ENCODE measurements at regions not wholly inside any gene's neighbourhood (a gene's known extent, or its start where the extent isn't known, plus 50 kb on each side); places are given as distances from the start of the nearest gene placed in this dataset.
"Not testable (repeated sequence)": the region's sequence is repeated elsewhere in the genome, so short reads cannot be mapped to it uniquely, and the experiment has no call there.

DNA sequence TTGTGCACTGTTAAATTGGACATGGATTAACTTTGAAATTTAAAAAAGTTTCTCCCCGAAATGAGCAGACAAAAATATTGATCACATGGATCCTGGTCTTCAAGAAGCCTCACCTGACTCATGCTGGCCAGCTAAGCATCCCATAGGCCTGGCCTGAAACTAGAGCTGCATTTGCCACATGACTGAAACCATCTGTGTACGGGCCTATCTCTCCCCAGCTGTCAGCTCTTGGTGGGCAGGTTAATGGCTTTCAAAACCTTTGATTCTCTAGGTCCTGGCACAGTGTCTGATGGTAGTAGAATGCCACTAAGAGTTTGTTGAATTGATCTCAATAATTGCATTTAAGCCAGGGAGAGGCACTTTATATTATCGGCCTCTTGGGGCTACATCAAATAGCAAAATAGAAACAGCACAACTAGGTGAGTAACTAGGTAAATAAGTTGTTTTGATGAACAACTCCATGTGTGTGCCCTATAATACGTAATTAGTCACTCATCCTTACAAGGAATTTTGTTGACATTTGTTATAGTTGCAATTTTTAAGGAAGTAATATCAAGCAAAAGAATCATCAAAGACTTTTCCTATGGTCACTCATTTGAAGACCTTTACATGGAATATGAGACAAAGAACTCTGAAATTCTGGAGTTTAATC is 251.1 kb downstream of the SP3 start:
- DNase-seq (ENCODE audit: low read depth in 2 of 3, low spot score in 2 of 3) = no peak

DNA sequence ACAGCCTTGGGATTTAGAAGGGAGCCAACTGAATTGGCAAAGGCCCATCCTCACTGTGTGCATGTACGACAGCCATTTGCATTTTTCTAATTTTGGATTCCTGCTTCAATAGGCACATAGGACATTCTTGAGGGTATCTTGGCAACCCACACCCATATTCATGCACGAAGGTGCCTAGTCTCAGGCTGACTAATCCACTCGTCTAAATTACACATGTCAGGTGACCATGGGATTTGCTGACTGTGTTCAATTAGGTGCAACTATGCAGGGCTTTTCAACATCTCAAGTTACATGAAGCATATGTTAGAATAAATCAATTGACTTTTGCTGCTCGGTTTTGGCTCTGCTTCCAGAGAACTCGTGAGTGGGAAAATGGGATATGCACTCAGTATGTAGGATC is 249.7 kb downstream of the SP3 start:
- no peak for DNase-seq (ENCODE audit: low read depth in 2 of 3, low spot score in 2 of 3)

DNA sequence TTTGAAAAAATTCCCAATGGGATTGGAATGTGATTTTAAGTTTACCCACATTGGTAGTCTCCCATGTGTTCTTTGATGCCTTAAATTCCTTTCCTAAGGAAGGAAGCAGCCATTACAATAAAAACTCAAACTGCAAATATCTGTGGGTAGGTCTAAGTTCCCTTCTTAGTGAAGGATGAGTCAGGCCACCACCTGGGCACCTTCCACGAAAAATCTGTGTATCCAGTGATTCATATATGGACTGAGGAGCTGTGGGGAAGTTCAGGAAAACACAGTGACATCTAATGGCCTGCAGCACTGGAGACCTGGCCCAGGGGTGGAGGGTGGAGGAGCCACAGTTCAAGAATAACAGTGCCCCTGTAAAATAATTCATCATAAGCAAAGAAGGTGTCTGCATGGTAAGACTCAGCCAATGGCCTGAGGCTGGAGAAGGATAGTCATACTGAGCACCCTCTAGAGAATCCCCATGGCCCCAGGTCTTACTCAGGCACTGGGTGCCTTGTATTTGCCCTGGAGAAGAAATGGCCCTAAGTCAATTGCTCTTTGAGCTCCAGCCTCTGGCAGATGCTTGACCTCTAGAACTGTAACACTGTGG is 248.6 kb downstream of the SP3 start:
- no peak for DNase-seq (ENCODE audit: low read depth in 2 of 3, low spot score in 2 of 3)

DNA sequence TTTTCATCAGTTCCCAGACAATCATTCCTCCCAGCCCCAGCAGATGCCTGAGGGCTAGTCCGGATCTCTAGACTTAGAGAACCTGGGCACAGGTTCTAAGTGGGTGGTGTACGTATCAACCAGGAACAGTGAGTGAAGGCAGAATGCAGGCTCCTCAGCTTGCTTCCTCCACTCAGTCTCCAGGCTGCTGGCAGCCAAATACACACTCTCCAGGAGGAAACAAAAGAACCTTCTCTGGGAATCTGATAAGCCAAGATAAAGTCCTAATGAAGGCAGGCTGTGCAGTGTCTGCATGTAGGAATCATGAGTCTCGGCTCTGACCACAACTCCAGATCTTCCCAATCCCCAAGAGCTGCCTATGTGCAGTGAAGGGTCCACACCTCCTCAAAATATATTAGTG is 245.7 kb downstream of the SP3 start:
- no peak for DNase-seq (ENCODE audit: low read depth in 2 of 3, low spot score in 2 of 3)

DNA sequence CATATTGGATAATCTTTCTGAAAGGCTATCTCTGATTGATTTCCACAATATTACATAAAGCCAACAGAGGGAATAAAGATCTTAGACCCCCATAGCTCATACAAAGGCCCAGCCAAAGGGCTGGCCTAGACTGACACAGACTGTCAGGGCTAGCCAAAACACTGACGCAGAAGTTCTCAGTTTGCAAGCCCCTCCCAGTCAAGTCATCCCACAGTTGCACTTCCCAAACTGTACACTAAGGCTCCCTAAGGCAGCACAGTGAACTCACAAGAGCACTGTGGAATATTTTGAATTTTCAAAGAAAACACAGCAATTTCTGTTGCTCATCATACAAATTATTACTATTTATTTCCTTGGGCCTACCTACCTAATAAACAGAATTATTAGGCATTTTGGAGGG is 244.9 kb downstream of the SP3 start:
- DNase-seq (ENCODE audit: low read depth in 2 of 3, low spot score in 2 of 3) = no peak

DNA sequence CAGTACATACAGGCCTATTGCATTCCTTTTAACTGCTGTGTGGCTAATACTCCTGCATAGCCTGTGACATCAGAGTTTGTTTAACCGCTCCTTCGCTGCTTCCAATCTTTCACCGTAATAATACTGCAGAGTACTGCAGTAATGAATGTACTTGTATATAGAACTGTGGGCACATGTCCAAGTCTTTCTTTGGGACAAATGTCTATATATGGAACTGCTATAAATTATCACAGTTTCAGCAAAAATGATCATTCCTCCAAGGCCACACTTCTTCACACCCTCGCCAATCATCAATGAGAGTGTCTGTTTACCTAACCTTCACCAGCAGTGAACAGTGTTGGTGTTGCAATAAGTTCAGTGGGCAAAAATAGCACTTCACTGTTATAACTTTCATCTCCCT is 230.4 kb downstream of the SP3 start:
- DNase-seq (ENCODE audit: low read depth in 2 of 3, low spot score in 2 of 3) = no peak

DNA sequence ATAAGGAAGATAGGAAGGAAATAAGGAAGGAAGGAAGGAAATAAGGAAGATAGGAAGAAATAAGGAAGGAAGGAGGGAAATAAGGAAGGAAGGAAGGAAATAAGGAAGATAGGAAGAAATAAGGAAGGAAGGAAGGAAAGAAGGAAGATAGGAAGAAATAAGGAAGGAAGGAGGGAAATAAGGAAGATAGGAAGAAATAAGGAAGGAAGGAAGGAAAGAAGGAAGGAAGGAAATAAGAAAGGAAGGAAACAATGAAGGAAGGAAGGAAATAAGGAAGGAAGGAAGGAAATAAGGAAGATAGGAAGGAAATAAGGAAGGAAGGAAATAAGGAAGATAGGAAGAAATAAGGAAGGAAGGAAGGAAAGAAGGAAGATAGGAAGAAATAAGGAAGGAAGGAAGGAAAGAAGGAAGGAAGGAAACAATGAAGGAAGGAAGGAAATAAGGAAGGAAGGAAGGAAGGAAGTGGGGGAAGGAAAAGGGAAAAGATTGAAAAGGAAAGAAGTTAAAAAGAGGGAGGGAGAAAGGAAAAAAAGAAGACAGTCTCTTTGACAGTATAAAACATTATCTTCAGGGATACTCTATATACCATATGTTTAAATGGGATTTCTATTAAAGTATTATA is 227.1 kb downstream of the SP3 start:
- DNase-seq (ENCODE audit: low read depth in 2 of 3, low spot score in 2 of 3) = not testable (repeated sequence)

DNA sequence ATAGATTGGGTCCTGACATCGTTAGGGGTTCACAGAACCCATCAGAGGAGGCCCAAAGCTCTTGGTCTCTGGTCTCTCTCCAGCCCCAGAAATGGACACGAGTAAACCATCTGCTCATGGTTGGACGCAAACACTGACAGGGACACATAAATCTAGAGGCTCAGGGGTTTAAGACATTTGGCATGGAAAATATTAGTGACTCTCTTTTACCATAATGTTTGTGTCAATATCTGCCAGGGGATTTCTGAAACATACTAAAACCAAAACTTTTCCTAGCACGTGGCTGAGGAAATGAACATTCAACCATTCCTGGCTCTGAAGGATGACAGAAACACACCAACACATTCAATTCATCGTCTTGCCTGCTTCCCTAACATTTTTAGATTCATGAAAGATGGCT is 226.2 kb downstream of the SP3 start:
- no peak for DNase-seq (ENCODE audit: low read depth in 2 of 3, low spot score in 2 of 3)

DNA sequence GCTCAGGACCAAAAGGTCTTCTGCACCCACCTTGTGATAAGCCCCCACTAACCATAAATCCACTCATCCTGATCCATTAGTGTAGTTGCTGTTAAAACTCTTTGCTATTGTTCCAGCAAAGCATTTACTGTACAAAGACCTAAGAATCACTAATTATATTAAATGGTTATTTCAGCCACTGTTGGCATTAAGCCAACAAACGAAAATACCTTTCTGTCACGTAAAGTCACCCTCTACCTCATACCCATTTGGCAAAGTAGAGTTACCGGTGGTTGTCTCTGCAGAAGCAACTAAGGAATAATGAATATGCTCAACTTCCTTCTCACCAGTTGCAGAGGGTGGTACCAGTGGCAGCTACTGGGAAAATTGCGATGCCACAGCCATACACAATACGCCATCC is 224.5 kb downstream of the SP3 start:
- no peak for DNase-seq (ENCODE audit: low read depth in 2 of 3, low spot score in 2 of 3)

DNA sequence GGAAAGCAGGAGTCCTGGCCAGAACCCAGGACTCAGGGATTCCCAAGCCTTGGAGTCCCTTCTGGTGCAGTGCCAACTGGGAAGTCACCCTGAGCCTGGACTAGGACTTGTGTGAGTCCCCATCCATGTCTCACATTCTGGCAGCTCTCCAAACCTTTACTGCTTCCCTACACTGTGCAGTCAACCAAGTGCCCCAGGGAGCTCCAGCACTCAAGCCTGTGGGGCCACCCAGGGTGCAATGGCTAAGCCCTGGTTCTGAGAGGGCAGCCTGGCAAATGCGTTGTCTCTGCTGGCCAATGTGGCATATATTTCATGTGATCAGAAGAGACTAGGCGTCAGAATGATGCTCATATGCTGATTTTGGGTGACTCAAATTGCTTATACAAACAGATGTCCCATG is 223.4 kb downstream of the SP3 start:
- no peak for DNase-seq (ENCODE audit: low read depth in 2 of 3, low spot score in 2 of 3)

DNA sequence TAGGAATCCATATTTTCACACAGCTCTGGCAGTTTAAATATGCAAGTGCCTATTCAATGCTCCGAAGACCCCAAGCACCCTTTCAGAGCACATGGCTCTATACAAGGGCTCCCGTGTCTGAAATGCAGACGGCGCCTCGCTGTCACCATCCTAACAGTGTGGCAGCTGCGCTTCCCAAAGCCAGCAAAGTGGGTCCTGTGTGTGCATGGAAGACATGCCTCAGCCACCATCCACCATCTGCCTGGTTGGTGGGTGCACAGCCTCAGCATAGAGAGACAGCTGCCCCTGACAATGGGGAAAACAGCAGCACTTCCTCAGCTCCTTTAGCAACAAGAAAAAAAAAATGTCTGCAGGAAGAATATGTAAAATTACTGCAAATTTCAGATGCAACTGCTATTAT is 218.1 kb downstream of the SP3 start:
- no peak for DNase-seq (ENCODE audit: low read depth in 2 of 3, low spot score in 2 of 3)

DNA sequence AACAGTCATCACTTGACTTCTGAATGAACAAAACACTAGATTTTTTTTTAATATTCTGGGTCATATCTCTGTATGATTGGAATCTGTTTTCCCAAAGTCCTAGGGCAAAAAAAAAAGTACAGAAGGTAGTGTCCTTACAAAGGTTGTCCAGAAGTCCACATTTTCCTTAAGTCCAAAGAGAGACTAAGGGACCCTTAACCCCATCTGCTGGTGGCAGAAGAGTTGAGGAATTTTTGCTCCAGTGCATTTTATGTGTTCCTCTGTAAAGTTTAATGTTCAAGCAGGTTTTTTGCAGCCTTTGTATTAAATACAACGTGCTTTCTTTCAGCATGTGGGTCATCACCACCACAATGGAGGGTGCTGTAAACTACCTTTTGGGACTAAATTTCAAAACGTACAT is 215.9 kb downstream of the SP3 start:
- DNase-seq (ENCODE audit: low read depth in 2 of 3, low spot score in 2 of 3) = no peak

DNA sequence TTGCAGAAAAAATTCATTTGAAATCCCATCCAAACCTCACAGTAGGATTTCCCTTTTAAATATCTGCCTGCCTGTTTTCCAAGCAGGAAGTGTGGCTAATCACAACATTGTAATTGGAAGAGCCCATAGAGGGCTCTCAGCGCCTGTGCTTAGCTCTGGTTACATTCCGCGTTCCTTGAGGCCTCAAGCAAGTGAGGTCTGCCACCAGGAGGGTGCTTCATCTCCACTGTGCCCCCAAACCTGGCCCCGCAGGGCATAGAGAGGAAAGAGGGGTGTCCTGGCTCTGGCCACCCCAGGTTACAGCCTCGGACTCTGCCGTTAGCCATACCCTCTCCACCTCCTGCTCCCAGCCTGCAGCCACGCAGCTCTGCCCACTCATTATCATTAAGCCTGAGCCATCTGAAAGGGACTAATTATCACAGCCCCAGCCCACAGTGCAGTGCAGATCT is 214.8 kb downstream of the SP3 start:
- DNase-seq (ENCODE audit: low read depth in 2 of 3, low spot score in 2 of 3) = no peak

DNA sequence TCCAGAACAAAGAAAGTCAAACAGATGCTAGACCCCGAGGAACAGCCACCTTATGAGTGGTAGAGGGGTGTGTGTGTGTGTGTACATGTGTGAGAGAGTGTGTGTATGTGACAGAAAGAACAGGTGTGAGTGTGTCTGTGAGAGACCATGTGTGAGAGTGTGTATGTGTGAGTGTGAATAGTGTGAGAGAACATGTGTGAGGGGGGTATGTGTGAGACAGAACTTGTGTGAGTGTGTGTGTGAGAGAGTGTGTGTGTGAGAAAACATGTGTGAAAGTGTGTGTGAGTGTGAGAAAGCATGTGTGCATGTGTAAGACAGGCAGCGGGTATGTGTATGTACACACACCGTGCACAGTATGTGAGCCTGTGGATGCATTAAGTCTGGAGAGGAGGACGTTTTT is 214.3 kb downstream of the SP3 start:
- no peak for DNase-seq (ENCODE audit: low read depth in 2 of 3, low spot score in 2 of 3)

DNA sequence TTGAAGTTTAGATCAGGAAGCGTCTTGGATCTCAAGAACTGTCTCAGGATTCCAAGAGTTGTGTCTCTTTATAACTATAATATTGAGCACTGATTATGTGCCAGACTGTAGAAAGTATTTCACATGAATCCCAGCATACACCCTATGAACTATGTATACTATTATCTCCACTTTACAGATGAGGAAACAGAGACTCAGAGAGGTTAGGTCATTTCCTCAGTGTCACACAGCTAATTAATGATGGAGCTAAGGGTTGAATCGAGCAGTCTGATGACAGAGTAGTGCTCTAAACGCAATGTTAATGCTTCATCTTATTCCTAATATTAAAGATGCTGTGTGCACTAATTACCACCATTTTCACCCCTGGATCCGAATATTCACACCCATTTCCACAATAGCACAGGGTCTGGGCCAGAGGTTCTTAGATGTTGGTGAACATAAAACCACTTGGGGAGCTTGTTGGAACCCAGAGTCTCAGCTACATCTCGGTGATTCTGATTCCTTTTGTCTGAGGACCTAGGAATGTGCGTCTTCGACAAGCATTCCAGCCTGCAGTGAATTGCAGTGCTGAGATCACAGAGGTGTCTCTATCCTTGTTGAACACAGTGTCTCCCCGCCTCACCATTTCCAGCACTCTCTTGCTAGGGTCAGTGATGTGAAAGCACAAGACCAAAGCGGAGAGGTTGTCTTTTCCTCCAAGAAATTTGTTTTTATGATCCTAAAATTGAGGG is 213.8 kb downstream of the SP3 start:
- no peak for DNase-seq (ENCODE audit: low read depth in 2 of 3, low spot score in 2 of 3)

DNA sequence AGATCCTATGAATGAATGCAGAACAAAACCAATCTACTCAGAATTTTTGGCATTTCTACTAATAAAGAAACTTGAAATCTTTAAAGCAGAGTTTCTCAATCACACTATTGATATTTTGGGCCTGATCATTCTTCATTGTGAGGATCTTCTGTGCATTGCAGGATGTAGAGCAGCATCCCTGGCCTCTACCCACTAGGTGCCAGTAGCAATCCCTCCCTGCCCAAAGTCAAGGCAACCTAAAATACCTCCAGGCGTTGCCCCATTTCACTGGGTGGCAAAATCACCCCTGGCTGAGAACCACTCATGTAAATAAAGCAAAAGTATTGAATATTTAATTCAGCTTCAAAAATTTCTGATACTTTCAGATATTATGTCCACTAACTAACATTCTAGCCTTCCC is 213.0 kb downstream of the SP3 start:
- no peak for DNase-seq (ENCODE audit: low read depth in 2 of 3, low spot score in 2 of 3)

DNA sequence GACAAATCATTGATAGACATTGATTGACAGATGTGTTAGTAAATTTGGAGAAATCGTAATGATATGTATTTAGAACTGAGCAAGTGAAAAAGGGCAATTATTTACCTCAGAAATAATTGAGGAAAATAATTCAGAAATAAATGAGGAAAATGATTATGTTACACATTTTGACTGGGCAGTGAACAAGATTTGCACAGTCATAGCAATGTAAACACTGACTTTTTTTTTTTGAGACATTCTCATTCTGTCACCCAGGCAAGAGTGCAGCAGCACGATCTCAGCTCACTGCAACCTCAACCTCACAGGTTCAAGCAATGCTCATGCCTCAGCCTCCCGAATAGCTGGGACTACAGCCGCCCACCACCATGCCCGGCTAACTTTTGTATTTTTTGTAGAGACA is 211.7 kb downstream of the SP3 start:
- no peak for DNase-seq (ENCODE audit: low read depth in 2 of 3, low spot score in 2 of 3)

DNA sequence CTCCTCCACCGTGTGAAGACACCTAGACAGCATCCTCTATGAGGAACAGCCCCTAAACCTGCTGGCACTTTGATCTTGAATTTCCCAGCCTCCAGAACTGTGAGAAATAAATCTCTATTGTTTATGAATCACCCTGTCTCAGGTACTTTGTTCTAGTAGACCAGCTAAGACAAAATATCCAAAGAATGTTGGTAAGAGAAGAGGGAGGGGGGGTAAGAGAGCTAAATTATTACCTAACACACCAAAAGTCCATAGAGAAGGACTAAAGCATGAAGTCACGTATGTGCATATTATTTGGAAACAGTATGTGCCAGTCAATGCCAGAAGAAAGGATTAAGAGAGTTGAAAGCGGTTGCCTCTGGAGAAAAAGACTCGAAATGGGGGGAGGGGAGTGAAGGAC is 211.0 kb downstream of the SP3 start:
- no peak for DNase-seq (ENCODE audit: low read depth in 2 of 3, low spot score in 2 of 3)

DNA sequence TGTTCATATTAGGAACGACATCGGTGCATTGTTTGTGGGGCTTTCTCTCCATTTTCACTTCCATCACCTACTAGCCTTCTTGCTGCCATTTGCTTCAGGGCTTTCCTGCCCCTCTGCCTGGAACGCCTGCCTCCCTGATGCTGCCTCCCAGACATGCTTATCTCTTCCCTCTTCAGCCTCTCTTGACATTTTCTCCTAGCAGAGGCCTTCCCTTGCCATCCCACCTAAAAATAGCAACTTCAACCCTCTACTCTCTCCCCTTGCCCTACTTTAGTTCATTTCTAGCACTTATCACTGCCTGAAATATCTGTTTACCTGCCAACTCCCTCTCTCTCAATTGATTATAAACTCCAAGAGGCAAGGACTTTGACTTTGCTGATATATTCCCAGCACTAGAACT is 210.3 kb downstream of the SP3 start:
- DNase-seq (ENCODE audit: low read depth in 2 of 3, low spot score in 2 of 3) = no peak

DNA sequence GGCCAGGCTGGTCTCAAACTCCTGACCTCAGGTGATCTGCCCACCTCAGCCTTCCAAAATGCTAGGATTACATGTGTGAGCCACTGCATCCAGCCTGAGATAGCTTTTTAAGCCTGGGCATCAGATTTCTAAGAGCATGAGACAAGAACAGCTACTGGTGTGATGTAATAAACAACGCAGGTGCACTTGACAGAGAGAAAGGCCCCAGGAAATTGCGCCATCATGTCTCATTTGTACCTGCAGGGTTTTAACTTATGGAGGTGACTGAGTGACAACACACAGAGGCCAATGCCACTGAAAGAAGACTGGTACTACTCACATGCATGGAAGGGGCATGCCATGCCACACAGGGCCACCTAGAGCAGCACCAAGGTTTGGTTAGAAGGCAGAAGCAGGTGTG is 209.4 kb downstream of the SP3 start:
- DNase-seq (ENCODE audit: low read depth in 2 of 3, low spot score in 2 of 3) = no peak

DNA sequence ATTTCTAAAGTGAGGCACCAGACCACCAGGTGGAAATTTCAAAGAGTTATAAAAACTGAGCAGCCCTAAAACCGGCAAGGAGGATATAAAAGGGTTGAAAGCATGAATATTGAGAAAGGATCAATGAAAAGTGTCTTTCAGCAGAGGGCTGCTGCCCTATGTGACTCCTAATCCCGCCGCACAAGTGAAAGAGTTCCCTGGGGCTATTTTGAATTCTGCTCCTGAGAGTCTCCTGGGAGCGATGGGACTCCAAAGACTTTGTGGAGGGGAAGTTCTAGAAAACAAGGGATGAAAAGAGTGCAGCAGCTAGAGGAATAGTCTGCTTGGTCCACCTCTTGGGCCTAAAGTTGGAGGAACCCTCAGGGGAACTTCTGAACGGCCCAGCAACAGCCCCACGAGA is 205.2 kb downstream of the SP3 start:
- DNase-seq (ENCODE audit: low read depth in 2 of 3, low spot score in 2 of 3) = no peak

DNA sequence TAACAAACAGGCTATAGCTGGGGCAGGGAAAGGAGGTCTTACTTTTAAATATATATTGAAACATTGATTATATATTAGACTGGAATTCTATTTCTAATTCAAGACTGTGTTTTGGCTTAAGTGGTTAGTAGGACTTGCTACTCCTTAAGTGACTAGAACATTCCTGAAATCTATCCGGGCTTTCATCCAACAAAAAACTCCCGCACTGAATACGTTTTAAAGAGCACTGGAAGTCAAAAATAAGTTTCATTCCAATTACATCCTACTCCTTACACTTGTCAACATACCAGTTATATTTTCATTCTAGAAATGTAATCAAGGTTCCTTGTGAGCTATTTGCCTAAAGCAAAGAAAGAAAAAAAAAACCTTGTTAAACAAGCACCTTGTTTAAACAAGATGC is 204.6 kb downstream of the SP3 start:
- DNase-seq (ENCODE audit: low read depth in 2 of 3, low spot score in 2 of 3) = no peak
